K562 (cell line): ENCODE measurements at regions not wholly inside any gene's neighbourhood (a gene's known extent, or its start where the extent isn't known, plus 50 kb on each side); places are given as distances from the start of the nearest gene placed in this dataset.

Source experiments
- BCOR ChIP-seq: fragments of 450-650 bp; IDR thresholded peaks from 2 replicates; pipeline ENCODE4 v1.6.1; 2016
- CCAR2 ChIP-seq: fragments of 200-400 bp; formaldehyde crosslinking; IDR thresholded peaks from 2 replicates; pipeline ENCODE4 v1.6.1; 2017; ENCODE audit warnings: mild to moderate bottlenecking, low read depth, low read length
- ELF1 ChIP-seq: fragments of 200-800 bp; sonication (Bioruptor generic); IDR thresholded peaks from 2 replicates; pipeline ENCODE4 v1.6.1; 2016; ENCODE audit warnings: missing genetic modification characterization, missing compliant biosample characterization
- ELK3 ChIP-seq: fragments of 450-650 bp; formaldehyde crosslinking; IDR thresholded peaks from 2 replicates; pipeline ENCODE4 v1.4.0; 2020; ENCODE audit warnings: mild to moderate bottlenecking
- HEY1 ChIP-seq: fragments of 250-450 bp; sonication (Bioruptor Pico); IDR thresholded peaks from 2 replicates; pipeline ENCODE4 v1.5.0; 2020; ENCODE audit warnings: mild to moderate bottlenecking, moderate library complexity, borderline replicate concordance
- JUN ChIP-seq, 2 experiments: sonication (generic) in 1 of 2; formaldehyde crosslinking in 1 of 2; IDR thresholded peaks; 2 replicates each; pipeline versions ENCODE4 v1.6.1 to v1.8.0; 2012 to 2022; ENCODE audit warnings: borderline replicate concordance in 2 of 2, mild to moderate bottlenecking in 2 of 2, improper control_type of control experiment in 1 of 2, low read depth in 1 of 2, low read length in 1 of 2, missing genetic modification reagents in 1 of 2
- LEF1 ChIP-seq: fragments of 450-650 bp; IDR thresholded peaks from 2 replicates; pipeline ENCODE4 v1.6.1; 2016; ENCODE audit warnings: mild to moderate bottlenecking
- MTA2 ChIP-seq: fragments of 450-650 bp; IDR thresholded peaks from 2 replicates; pipeline ENCODE4 v1.6.1; 2016; ENCODE audit warnings: low read depth
- POLR2B ChIP-seq: fragments of 450-650 bp; IDR thresholded peaks from 2 replicates; pipeline ENCODE4 v1.6.1; 2018; ENCODE audit warnings: low read depth; ENCODE audit not compliant: partially characterized antibody
- POU5F1 ChIP-seq: fragments of 150-350 bp; IDR thresholded peaks from 2 replicates; pipeline ENCODE4 v1.6.1; 2014; ENCODE audit warnings: borderline replicate concordance, low read length, low read depth, mild to moderate bottlenecking; ENCODE audit not compliant: partially characterized antibody
- PRDM10 ChIP-seq: fragments of 450-650 bp; IDR thresholded peaks from 2 replicates; pipeline ENCODE4 v1.6.1; 2018; ENCODE audit not compliant: partially characterized antibody
- SOX6 ChIP-seq: fragments of 450-650 bp; IDR thresholded peaks from 2 replicates; pipeline ENCODE4 v1.6.1; 2014; ENCODE audit warnings: mild to moderate bottlenecking
- STAT6 ChIP-seq: sonication (generic); formaldehyde crosslinking; IDR thresholded peaks from 2 replicates; pipeline ENCODE4 v1.8.1; 2023; ENCODE audit warnings: mild to moderate bottlenecking, missing genetic modification reagents
- XRCC5 ChIP-seq: fragments of 200-400 bp; formaldehyde crosslinking; IDR thresholded peaks from 2 replicates; pipeline ENCODE4 v1.6.1; 2017; ENCODE audit warnings: low read depth, mild to moderate bottlenecking, low read length
- ZNF408 ChIP-seq: fragments of 250-450 bp; sonication (Bioruptor Pico); IDR thresholded peaks from 2 replicates; pipeline ENCODE4 v1.4.0; 2020; ENCODE audit warnings: low read depth, mild to moderate bottlenecking, moderate library complexity
- ZNF785 ChIP-seq: fragments of 250-450 bp; sonication (Bioruptor Pico); IDR thresholded peaks from 2 replicates; pipeline ENCODE4 v1.4.0; 2020; ENCODE audit warnings: mild to moderate bottlenecking
- TF ChIP-seq, protein P1 (sequence below): fragments of 450-650 bp; formaldehyde crosslinking; IDR thresholded peaks from 2 replicates; pipeline ENCODE4 v1.4.0; 2020; ENCODE audit warnings: mild to moderate bottlenecking, moderate library complexity
- TF ChIP-seq, protein P2 (sequence below): IDR thresholded peaks from 2 replicates; pipeline ENCODE4 v1.6.1; 2011; ENCODE audit warnings: borderline replicate concordance, low read depth, mild to moderate bottlenecking, moderate library complexity, low read length; ENCODE audit not compliant: insufficient read depth, poor library complexity, severe bottlenecking

GRCh38 chr11:95415837-95416304 lies 184.9 kb upstream of the SESN3 start (continued):
- TF ChIP-seq POLR2B: no peak
- no peak for TF ChIP-seq ELF1
- TF ChIP-seq BCOR: no peak
- TF ChIP-seq MTA2: peak; percentile 75
- peak; percentile 88 for TF ChIP-seq SOX6
- no peak for TF ChIP-seq ZNF408
- no peak for TF ChIP-seq HEY1
- TF ChIP-seq XRCC5: no peak
- no peak for TF ChIP-seq CCAR2
- no peak for TF ChIP-seq POU5F1
- TF ChIP-seq, protein P1, sequence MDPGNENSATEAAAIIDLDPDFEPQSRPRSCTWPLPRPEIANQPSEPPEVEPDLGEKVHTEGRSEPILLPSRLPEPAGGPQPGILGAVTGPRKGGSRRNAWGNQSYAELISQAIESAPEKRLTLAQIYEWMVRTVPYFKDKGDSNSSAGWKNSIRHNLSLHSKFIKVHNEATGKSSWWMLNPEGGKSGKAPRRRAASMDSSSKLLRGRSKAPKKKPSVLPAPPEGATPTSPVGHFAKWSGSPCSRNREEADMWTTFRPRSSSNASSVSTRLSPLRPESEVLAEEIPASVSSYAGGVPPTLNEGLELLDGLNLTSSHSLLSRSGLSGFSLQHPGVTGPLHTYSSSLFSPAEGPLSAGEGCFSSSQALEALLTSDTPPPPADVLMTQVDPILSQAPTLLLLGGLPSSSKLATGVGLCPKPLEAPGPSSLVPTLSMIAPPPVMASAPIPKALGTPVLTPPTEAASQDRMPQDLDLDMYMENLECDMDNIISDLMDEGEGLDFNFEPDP (CRISPR knock-in tag): no peak
- TF ChIP-seq LEF1: peak; percentile 57; the same call in 1 of the 2 replicates
- no peak for TF ChIP-seq PRDM10
- TF ChIP-seq ELK3 (CRISPR knock-in tag): no peak
- TF ChIP-seq STAT6 (CRISPR knock-in tag): no peak
- TF ChIP-seq JUN (IDR thresholded peaks at IDR 0.05; ENCODE audit: borderline replicate concordance, low read depth, low read length): no peak
- TF ChIP-seq JUN (CRISPR knock-in tag; IDR thresholded peaks at IDR 0.05; ENCODE audit: borderline replicate concordance): no peak
- TF ChIP-seq, protein P2, sequence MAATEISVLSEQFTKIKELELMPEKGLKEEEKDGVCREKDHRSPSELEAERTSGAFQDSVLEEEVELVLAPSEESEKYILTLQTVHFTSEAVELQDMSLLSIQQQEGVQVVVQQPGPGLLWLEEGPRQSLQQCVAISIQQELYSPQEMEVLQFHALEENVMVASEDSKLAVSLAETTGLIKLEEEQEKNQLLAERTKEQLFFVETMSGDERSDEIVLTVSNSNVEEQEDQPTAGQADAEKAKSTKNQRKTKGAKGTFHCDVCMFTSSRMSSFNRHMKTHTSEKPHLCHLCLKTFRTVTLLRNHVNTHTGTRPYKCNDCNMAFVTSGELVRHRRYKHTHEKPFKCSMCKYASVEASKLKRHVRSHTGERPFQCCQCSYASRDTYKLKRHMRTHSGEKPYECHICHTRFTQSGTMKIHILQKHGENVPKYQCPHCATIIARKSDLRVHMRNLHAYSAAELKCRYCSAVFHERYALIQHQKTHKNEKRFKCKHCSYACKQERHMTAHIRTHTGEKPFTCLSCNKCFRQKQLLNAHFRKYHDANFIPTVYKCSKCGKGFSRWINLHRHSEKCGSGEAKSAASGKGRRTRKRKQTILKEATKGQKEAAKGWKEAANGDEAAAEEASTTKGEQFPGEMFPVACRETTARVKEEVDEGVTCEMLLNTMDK: no peak
- no peak for TF ChIP-seq ZNF785 (CRISPR knock-in tag)
